ENCODE measurements at regions not wholly inside any gene's neighbourhood (a gene's known extent, or its start where the extent isn't known, plus 50 kb on each side); places are given as distances from the start of the nearest gene placed in this dataset.

DNA sequence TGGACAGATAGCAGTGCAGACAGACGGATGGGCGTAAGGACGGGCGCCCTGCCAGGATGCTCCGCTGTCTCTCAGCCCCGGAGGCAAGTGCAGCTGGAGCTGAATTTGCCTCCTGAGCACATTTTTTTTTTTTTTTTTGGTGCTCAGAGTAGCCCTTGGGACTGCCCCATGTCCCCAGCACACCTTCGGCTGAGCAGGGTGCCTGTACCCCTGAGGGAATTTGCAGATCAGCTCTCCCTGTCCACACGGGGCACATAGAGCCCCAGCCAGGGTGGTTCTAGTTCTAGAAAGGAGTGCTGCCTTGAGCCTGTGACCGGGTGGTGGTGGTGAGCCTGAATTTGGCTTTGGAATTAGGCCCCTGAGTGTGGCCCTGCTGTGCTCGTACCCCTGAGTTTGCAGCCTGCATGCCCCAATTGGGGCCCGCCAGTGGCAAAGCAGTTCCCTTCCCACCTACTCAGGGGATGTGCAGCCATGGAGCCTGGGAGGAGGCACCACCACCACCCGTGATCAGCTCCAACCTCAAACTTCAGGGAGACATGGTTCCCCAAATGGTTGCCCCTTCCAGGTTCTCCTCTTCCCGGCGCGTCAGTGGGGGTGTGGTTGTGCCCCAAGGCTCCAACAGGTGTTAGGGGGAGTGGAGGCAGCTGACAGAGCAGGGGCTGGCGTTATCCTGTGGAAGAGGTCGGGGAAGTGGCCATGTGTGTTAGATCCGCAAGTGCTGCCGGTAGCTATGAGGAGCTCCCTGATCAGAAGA is 1232.7 kb downstream of the BRD1 start:
- Histone ChIP-seq H3K27ac (ENCODE audit: low read depth, low read length) (no peak overlapping the region), H3K4me3 (ENCODE audit: low read length) (no peak overlapping the region), H3K27me3 (ENCODE audit: insufficient read depth, low read length, poor library complexity, severe bottlenecking) (no peaks in the 10 kb centered on the region), H3K36me3 (ENCODE audit: insufficient read depth, low read length) (no peaks in the 10 kb centered on the region), H3K9me3 (ENCODE audit: low read length) (no peaks in the 10 kb centered on the region), H3K4me1 (ENCODE audit: insufficient read depth, low read length) (no peaks in the 10 kb centered on the region)
- ChIA-PET CTCF (no interaction called here), POLR2A (no interaction called here)
- no peaks in the 10 kb centered on the region for H3K4me1 Mint-ChIP-seq
- DNase-seq: no peak
- peak overlapping the region in 1 of 8 donors; percentile 14 for H3K27ac Mint-ChIP-seq
- H3K27me3 Mint-ChIP-seq: peaks cover 0 to 2% of the 10 kb centered on the region in 2 donors
- H3K36me3 Mint-ChIP-seq: no peaks in the 10 kb centered on the region
- H3K9me3 Mint-ChIP-seq: no peaks in the 10 kb centered on the region
- H3K4me3 Mint-ChIP-seq: no peak overlapping the region

DNA sequence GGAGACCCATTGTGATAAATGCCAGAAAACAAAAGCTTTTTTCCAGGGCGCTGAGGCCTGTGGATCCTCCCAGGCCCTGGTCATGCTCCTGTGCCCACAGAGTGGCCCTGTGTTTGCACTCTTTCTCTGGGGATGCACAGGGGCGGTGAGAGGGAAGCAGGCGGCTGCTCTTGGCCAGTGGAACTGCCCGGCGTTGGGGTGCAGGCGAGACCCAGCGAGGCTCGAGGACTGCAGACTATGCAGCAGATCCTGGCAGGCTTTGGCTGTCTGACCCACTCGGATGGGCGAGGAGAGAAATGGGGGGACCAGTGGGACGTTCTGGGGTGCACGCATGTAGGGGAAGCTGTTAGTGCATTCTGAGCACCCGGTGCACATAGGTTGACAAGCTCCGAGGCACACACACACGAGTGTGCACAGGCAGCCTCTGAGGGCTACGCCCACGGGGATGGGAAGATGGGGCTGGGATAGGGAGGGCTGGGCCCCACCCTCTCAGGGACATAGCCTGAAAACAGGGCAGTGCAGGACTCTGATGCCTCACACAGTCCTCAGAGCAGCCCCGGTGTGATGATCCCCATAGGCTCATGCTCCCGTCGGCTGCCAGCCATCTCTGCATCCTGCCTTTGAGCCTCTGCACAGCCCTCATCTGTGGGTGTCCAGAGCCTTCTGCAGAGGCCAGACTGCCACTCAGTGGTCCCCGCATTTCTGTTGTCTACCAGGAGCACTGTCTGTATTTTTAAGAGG is 1233.5 kb downstream of the BRD1 start:
- Histone ChIP-seq H3K36me3 (ENCODE audit: insufficient read depth, low read length) (no peaks in the 10 kb centered on the region), H3K27ac (ENCODE audit: low read depth, low read length) (no peak overlapping the region), H3K9me3 (ENCODE audit: low read length) (no peaks in the 10 kb centered on the region), H3K4me1 (ENCODE audit: insufficient read depth, low read length) (no peaks in the 10 kb centered on the region), H3K27me3 (ENCODE audit: insufficient read depth, low read length, poor library complexity, severe bottlenecking) (no peaks in the 10 kb centered on the region), H3K4me3 (ENCODE audit: low read length) (no peak overlapping the region)
- no peak for DNase-seq
- Mint-ChIP-seq H3K4me1 (no peaks in the 10 kb centered on the region), H3K27ac (no peak overlapping the region), H3K9me3 (no peaks in the 10 kb centered on the region), H3K27me3 (peaks cover 0 to 2% of the 10 kb centered on the region in 2 donors), H3K4me3 (no peak overlapping the region), H3K36me3 (no peaks in the 10 kb centered on the region)
- POLR2A ChIA-PET: no interaction called here
- CTCF ChIA-PET: no interaction called here

DNA sequence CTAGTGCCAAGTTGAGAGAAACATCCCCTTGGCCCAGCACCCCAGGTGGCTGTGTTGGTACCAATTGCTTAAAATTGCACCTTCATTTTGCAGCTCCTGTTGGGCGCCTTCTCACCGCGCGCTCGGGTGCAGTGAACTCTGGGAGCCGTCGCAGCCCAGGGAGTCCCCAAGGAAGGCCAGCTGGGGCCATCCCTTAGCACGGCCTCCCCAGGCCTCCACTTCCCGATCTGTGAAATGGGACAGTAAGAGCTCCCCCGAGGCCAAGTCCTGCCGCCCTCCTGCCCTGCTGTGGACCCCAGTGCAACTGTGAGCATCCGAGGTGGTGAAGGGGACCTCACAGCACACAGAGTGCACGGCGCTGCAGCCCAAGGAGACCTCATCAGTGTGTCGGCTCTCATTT is 1234.1 kb downstream of the BRD1 start:
- peaks cover 0 to 2% of the 10 kb centered on the region in 2 donors for H3K27me3 Mint-ChIP-seq
- H3K9me3 Mint-ChIP-seq: no peaks in the 10 kb centered on the region
- no peak overlapping the region for H3K4me3 ChIP-seq (ENCODE audit: low read length)
- H3K27me3 ChIP-seq (ENCODE audit: insufficient read depth, low read length, poor library complexity, severe bottlenecking): no peaks in the 10 kb centered on the region
- H3K4me1 Mint-ChIP-seq: no peaks in the 10 kb centered on the region
- no peak overlapping the region for H3K27ac Mint-ChIP-seq
- H3K27ac ChIP-seq (ENCODE audit: low read depth, low read length): no peak overlapping the region
- no peak overlapping the region for H3K4me3 Mint-ChIP-seq
- ChIA-PET CTCF (no interaction called here), POLR2A (no interaction called here)
- no peaks in the 10 kb centered on the region for H3K4me1 ChIP-seq (ENCODE audit: insufficient read depth, low read length)
- no peaks in the 10 kb centered on the region for H3K36me3 Mint-ChIP-seq
- H3K36me3 ChIP-seq (ENCODE audit: insufficient read depth, low read length): no peaks in the 10 kb centered on the region
- no peak for DNase-seq
- no peaks in the 10 kb centered on the region for H3K9me3 ChIP-seq (ENCODE audit: low read length)

DNA sequence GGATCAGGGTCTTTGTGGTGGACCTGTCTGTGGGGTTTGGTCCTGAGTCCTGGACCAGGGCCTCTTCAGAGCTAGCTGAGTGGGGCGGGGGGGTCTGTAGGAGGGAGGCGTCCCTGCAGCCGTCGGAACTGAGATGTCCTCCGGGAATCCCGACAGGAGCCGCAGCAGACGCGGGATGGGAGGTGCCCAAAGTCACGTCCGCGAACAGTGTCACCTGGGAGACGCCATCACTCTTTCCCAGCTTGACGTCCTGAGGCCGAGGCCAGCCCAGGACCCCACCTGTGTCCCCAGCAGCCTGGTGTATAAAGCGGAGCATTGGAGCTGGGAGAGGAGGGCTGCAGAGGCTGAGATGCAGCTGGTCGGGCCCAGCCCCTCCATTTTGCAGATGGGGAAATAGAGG is 1234.7 kb downstream of the BRD1 start:
- no peak for DNase-seq
- ChIA-PET CTCF (no interaction called here), POLR2A (no interaction called here)
- H3K27me3 Mint-ChIP-seq: peaks cover 0 to 3% of the 10 kb centered on the region in 2 donors
- no peaks in the 10 kb centered on the region for H3K36me3 ChIP-seq (ENCODE audit: insufficient read depth, low read length)
- no peak overlapping the region for H3K27ac Mint-ChIP-seq
- H3K4me1 ChIP-seq (ENCODE audit: insufficient read depth, low read length): no peaks in the 10 kb centered on the region
- no peak overlapping the region for H3K4me3 Mint-ChIP-seq
- no peaks in the 10 kb centered on the region for H3K9me3 Mint-ChIP-seq
- H3K36me3 Mint-ChIP-seq: no peaks in the 10 kb centered on the region
- H3K27ac ChIP-seq (ENCODE audit: low read depth, low read length): no peak overlapping the region
- H3K4me3 ChIP-seq (ENCODE audit: low read length): no peak overlapping the region
- H3K9me3 ChIP-seq (ENCODE audit: low read length): no peaks in the 10 kb centered on the region
- no peaks in the 10 kb centered on the region for H3K27me3 ChIP-seq (ENCODE audit: insufficient read depth, low read length, poor library complexity, severe bottlenecking)
- no peaks in the 10 kb centered on the region for H3K4me1 Mint-ChIP-seq

DNA sequence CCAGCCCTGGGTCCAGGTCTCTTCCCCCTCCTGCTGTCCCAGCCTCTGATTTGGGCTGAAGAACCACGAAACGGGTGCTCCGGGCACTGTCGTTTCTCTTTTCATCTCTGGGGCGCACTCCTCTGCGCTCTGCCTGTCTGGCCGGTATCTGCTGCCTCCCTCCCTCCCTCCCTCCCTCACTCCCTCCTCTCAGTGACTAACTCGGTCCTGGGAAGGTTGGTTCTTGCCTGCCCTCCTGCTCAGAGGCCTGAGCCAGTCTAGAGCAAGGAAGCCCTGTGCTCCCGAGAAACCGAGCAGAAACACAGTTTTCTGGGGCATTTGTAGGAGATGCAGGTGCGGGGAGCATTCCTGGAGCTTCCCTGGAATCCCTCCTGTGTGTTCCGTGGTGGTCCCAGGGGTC is 1235.2 kb downstream of the BRD1 start:
- H3K36me3 ChIP-seq (ENCODE audit: insufficient read depth, low read length): no peaks in the 10 kb centered on the region
- Mint-ChIP-seq H3K27ac (no peak overlapping the region), H3K4me1 (no peaks in the 10 kb centered on the region), H3K9me3 (no peaks in the 10 kb centered on the region), H3K27me3 (peaks cover 0 to 2% of the 10 kb centered on the region in 2 donors), H3K4me3 (no peak overlapping the region), H3K36me3 (no peaks in the 10 kb centered on the region)
- H3K4me3 ChIP-seq (ENCODE audit: low read length): no peak overlapping the region
- ChIA-PET CTCF (no interaction called here), POLR2A (no interaction called here)
- H3K27ac ChIP-seq (ENCODE audit: low read depth, low read length): no peak overlapping the region
- DNase-seq: no peak
- H3K27me3 ChIP-seq (ENCODE audit: insufficient read depth, low read length, poor library complexity, severe bottlenecking): no peaks in the 10 kb centered on the region
- H3K4me1 ChIP-seq (ENCODE audit: insufficient read depth, low read length): no peaks in the 10 kb centered on the region
- H3K9me3 ChIP-seq (ENCODE audit: low read length): no peaks in the 10 kb centered on the region

DNA sequence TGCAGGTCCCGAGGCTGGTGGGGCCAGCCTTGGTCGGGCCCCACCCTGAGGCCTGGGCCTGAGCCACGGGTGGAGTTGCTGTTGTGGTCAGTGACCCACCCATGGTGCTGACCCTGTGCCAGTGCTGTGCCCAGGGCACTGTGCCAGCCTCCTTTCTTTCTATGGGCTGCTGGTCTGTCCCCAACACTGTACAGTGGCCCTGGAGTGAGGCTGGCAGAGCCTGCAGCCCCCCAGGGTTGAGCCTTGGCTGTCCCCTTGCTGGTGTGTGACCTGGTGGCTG is 1235.7 kb downstream of the BRD1 start:
- Histone ChIP-seq H3K36me3 (ENCODE audit: insufficient read depth, low read length) (no peaks in the 10 kb centered on the region), H3K9me3 (ENCODE audit: low read length) (no peaks in the 10 kb centered on the region), H3K4me1 (ENCODE audit: insufficient read depth, low read length) (no peaks in the 10 kb centered on the region), H3K27ac (ENCODE audit: low read depth, low read length) (no peak overlapping the region), H3K27me3 (ENCODE audit: insufficient read depth, low read length, poor library complexity, severe bottlenecking) (no peaks in the 10 kb centered on the region), H3K4me3 (ENCODE audit: low read length) (no peak overlapping the region)
- ChIA-PET CTCF (no interaction called here), POLR2A (no interaction called here)
- no peak overlapping the region for H3K4me3 Mint-ChIP-seq
- no peak for DNase-seq
- H3K27ac Mint-ChIP-seq: no peak overlapping the region
- H3K4me1 Mint-ChIP-seq: no peaks in the 10 kb centered on the region
- peaks cover 0 to 2% of the 10 kb centered on the region in 2 donors for H3K27me3 Mint-ChIP-seq
- H3K36me3 Mint-ChIP-seq: no peaks in the 10 kb centered on the region
- no peaks in the 10 kb centered on the region for H3K9me3 Mint-ChIP-seq

DNA sequence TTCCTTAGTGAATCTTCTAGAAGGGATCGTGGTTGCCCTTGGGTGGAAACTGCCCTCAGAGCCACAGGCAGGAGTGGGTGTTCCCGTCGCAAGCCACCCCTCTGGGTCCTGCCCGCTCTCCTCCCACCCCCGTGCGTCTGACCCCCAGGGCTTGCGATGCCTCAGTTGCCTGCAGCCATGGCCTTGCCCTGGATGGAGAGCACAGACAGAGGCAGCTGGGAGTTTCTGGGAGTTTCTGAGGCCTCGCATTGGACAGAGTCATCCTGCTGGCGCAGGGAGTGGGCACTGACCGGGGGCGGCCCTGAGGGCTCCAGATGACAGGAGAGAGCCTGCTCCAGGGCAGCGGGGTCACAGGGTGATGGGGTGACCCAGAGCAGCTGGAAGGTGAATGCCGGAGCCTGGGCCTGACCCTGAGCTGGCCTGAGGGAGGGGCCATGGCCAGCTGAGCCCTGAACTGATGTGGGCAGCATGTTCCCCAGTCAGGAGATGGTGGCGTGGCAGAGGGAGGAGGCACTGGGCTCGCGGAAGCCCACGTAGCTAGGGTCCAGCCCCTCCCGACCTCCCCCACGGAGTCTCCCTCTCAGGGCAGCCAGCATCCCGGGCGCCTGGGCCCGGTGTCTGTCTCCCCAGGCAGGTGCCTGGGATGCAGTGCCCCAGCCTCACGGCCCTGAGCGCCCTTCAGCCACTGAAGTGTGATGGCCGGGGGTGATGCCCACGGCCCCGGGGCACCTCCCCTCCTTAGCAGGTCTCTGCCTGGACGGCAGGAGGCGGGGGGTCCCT is 1236.2 kb downstream of the BRD1 start:
- H3K27me3 Mint-ChIP-seq: peaks cover 0 to 2% of the 10 kb centered on the region in 2 donors
- ChIA-PET POLR2A (no interaction called here), CTCF (no interaction called here)
- no peak overlapping the region for H3K4me3 Mint-ChIP-seq
- H3K9me3 Mint-ChIP-seq: no peaks in the 10 kb centered on the region
- no peak for DNase-seq
- H3K4me3 ChIP-seq (ENCODE audit: low read length): no peak overlapping the region
- H3K27me3 ChIP-seq (ENCODE audit: insufficient read depth, low read length, poor library complexity, severe bottlenecking): no peaks in the 10 kb centered on the region
- H3K4me1 ChIP-seq (ENCODE audit: insufficient read depth, low read length): no peaks in the 10 kb centered on the region
- H3K36me3 Mint-ChIP-seq: no peaks in the 10 kb centered on the region
- no peaks in the 10 kb centered on the region for H3K4me1 Mint-ChIP-seq
- no peak overlapping the region for H3K27ac ChIP-seq (ENCODE audit: low read depth, low read length)
- H3K9me3 ChIP-seq (ENCODE audit: low read length): no peaks in the 10 kb centered on the region
- H3K27ac Mint-ChIP-seq: no peak overlapping the region
- H3K36me3 ChIP-seq (ENCODE audit: insufficient read depth, low read length): no peaks in the 10 kb centered on the region

DNA sequence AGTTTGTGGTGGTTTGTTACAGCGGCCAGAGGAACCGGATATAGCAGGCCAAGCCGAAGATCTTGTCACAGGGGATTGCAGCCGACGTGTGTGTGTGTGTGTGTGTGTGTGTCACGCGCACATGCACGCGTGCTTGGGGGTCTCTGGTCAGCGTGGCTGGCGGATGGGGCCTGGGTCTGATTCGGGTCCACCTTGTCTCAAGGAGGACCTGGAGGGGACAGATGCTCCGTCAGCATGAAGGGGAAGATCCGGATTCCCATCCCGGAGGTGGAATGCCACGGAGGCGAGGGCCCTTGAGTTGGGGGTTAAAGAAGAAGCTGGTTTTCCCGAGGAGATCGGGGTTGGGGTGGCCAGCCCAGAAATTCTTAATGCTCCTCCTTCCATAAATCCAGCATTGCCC is 1237.8 kb downstream of the BRD1 start:
- no peaks in the 10 kb centered on the region for H3K4me1 Mint-ChIP-seq
- CTCF ChIA-PET: no interaction called here
- Histone ChIP-seq H3K27me3 (ENCODE audit: insufficient read depth, low read length, poor library complexity, severe bottlenecking) (no peaks in the 10 kb centered on the region), H3K4me1 (ENCODE audit: insufficient read depth, low read length) (no peaks in the 10 kb centered on the region), H3K4me3 (ENCODE audit: low read length) (no peak overlapping the region), H3K9me3 (ENCODE audit: low read length) (no peaks in the 10 kb centered on the region), H3K27ac (ENCODE audit: low read depth, low read length) (no peak overlapping the region), H3K36me3 (ENCODE audit: insufficient read depth, low read length) (no peaks in the 10 kb centered on the region)
- no peaks in the 10 kb centered on the region for H3K9me3 Mint-ChIP-seq
- H3K4me3 Mint-ChIP-seq: no peak overlapping the region
- peaks cover 0 to 2% of the 10 kb centered on the region in 2 donors for H3K27me3 Mint-ChIP-seq
- DNase-seq: no peak
- POLR2A ChIA-PET: no interaction called here
- no peaks in the 10 kb centered on the region for H3K36me3 Mint-ChIP-seq
- H3K27ac Mint-ChIP-seq: no peak overlapping the region

All from CD8-positive, alpha-beta memory T cell (primary cell).